Neutrophil (primary cell): ENCODE measurements at regions not wholly inside any gene's neighbourhood (a gene's known extent, or its start where the extent isn't known, plus 50 kb on each side); places are given as distances from the start of the nearest gene placed in this dataset.

ENCODE experiments used
- H3K27ac ChIP-seq: fragments of 200-600 bp; sonication (generic); 2 replicates; pipeline ENCODE4 v1.5.1; 2016; ENCODE audit warnings: mild to moderate bottlenecking, moderate library complexity
- H3K27me3 ChIP-seq: fragments of 200-600 bp; sonication (generic); 2 replicates; pipeline ENCODE4 v1.6.0; 2016; ENCODE audit warnings: mild to moderate bottlenecking
- H3K36me3 ChIP-seq: fragments of 200-600 bp; sonication (generic); 2 replicates; pipeline ENCODE4 v1.5.1; 2017
- H3K4me1 ChIP-seq, 2 experiments: fragments of 200-600 bp in 1 of 2; sonication (generic) in 1 of 2; 1 replicate in 1 of 2; 2 replicates in 1 of 2; pipeline versions ENCODE4 v1.5.1 to v1.6.1; 2013 to 2016; ENCODE audit warnings: low read depth in 1 of 2, low read length in 1 of 2, mild to moderate bottlenecking in 1 of 2, moderate library complexity in 1 of 2; ENCODE audit not compliant: control insufficient read depth in 1 of 2, insufficient read depth in 1 of 2
- H3K4me3 ChIP-seq, 2 experiments: fragments of 200-600 bp in 1 of 2; sonication (generic) in 1 of 2; 1 replicate in 1 of 2; 2 replicates in 1 of 2; pipeline ENCODE4 v1.5.1; 2013 to 2016; ENCODE audit warnings: low read depth in 1 of 2, low read length in 1 of 2, mild to moderate bottlenecking in 1 of 2, moderate library complexity in 1 of 2
- H3K9me3 ChIP-seq: fragments of 200-600 bp; sonication (generic); 2 replicates; pipeline ENCODE4 v1.5.1; 2016
- TF ChIP-seq, protein P1 (sequence below): fragments of 200-600 bp; sonication (generic); IDR thresholded peaks from 2 replicates; pipeline ENCODE4 v1.5.1; 2016; ENCODE audit warnings: antibody characterized with exemption

DNA sequence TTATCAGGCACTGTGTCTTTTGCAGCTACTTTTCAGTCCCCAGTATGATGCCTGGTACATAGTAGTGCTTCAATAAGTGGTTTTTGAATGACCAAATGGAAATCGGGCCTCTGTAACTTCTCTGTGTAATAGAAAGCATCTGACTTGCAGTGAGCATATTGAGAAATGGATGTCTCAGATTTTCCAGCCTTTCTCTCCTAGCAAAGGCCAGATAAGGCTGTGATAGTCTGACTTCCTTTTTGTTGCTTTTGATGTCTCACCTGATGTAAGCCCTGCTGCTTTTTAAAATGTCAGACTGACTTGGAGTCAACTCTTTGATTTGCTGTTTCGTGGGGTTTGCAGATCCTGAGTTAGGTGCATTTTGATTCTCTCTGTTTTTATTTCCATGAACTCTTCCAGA, 590.0 kb upstream of the ZNF608 start:
- Histone ChIP-seq H3K9me3 (no peaks in the 10 kb centered on the region), H3K36me3 (no peaks in the 10 kb centered on the region), H3K4me3 (no peak overlapping the region), H3K27me3 (no peaks in the 10 kb centered on the region), H3K27ac (no peak overlapping the region), H3K4me1 (no peaks in the 10 kb centered on the region)
- TF ChIP-seq, protein P1, sequence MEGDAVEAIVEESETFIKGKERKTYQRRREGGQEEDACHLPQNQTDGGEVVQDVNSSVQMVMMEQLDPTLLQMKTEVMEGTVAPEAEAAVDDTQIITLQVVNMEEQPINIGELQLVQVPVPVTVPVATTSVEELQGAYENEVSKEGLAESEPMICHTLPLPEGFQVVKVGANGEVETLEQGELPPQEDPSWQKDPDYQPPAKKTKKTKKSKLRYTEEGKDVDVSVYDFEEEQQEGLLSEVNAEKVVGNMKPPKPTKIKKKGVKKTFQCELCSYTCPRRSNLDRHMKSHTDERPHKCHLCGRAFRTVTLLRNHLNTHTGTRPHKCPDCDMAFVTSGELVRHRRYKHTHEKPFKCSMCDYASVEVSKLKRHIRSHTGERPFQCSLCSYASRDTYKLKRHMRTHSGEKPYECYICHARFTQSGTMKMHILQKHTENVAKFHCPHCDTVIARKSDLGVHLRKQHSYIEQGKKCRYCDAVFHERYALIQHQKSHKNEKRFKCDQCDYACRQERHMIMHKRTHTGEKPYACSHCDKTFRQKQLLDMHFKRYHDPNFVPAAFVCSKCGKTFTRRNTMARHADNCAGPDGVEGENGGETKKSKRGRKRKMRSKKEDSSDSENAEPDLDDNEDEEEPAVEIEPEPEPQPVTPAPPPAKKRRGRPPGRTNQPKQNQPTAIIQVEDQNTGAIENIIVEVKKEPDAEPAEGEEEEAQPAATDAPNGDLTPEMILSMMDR = no peak

DNA sequence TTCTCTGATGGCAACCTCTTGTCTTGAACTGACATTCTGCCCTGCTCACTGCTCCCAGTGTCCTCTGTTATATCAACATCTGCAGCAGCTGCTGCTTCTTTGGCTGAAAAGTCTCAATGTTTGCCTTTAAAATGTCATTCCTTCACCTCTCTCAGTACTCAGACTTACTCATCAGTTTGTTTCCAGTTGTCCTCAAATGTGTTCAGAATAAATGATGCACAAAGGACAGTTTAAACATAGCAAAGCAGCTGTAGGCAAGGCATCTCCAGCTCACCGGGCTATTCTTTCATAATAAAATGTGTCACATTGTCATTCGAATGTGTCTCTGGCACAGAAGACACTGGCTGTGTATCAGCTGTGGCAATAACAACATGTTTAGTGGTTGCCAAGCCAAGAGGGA, 590.9 kb upstream of the ZNF608 start:
- Histone ChIP-seq H3K4me1 (no peaks in the 10 kb centered on the region), H3K9me3 (no peaks in the 10 kb centered on the region), H3K36me3 (no peaks in the 10 kb centered on the region), H3K27me3 (no peaks in the 10 kb centered on the region), H3K4me3 (no peak overlapping the region), H3K27ac (no peak overlapping the region)
- TF ChIP-seq, protein P1 = no peak

DNA sequence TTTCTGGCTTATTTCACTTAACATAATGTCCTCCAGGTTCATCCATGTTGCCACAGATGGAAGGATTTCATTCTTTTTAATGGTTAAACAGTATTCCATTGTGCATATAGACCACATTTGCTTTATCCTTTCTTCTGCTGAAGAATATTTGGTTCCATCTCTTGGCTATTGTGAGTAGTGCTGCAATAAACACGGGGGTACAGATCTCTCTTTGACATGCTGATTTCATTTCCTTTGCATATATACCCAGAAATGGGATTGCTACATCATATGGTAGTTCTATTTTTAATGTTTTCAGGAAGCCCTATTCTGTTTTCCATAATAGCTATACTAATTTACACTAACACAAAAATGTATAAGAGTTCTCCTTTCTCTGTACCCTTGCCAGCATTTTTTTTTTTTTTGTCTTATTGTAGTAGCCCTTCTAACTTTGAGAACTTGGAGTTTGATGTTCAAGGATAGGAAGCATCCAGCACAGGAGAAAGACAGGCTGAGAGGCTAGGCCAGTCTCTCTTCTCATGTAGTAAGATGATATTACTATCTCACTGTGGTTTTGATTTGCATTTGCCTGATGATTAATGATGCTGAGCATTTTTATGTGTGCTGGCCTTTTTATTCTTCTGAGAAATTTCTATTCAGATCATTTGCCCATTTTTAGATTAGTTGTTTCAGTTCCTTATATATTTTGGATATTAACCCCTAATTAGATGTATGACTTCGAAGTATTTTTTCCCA, 592.2 kb upstream of the ZNF608 start:
- no peak overlapping the region for H3K4me3 ChIP-seq
- H3K9me3 ChIP-seq = no peaks in the 10 kb centered on the region
- no peaks in the 10 kb centered on the region for H3K4me1 ChIP-seq
- H3K27me3 ChIP-seq = no peaks in the 10 kb centered on the region
- H3K36me3 ChIP-seq = no peaks in the 10 kb centered on the region
- H3K27ac ChIP-seq = no peak overlapping the region
- TF ChIP-seq, protein P1 = no peak

DNA sequence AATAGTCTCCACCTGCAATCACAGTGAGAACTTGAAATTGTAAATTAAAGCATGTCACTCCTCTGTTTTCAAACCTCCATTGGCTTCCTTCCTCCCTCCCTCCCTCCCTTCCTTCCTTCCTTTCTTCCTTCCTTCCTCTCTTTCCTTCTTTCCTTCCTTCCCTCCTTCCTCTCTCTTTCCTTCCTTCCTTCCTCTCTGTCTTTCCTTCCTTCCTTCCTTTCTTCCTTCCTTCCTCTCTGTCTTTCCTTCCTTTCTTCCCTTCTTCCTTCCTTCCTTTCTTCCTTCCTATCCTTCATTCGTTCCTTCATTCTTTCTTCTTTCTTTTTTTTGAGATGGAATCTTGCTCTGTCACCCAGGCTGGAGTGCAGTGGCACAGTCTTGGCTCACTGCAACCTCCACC, 595.0 kb upstream of the ZNF608 start:
- no peaks in the 10 kb centered on the region for H3K27me3 ChIP-seq
- no peaks in the 10 kb centered on the region for H3K9me3 ChIP-seq
- no peaks in the 10 kb centered on the region for H3K4me1 ChIP-seq
- TF ChIP-seq, protein P1 = no peak
- no peak overlapping the region for H3K27ac ChIP-seq
- H3K36me3 ChIP-seq = no peaks in the 10 kb centered on the region
- H3K4me3 ChIP-seq = no peak overlapping the region

DNA sequence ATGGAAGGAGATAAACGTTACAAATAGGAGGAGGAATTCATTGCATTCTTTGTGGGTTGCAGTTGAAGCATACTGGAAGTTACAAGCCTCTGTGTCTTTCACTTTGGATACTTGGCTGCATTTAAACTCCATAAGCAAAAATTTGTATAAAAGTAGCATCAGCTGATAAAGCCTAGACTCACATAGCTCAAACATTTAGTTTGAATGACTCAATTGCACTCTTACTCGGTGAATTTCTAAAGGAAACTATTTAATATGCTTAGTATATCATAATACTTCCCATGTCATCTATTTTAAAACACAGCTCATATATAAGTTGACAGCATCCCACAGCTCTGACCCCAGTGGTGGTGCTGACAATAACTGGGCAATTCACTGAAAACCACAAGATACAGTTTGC, 596.6 kb upstream of the ZNF608 start:
- H3K36me3 ChIP-seq = no peaks in the 10 kb centered on the region
- no peaks in the 10 kb centered on the region for H3K4me1 ChIP-seq
- no peak overlapping the region for H3K27ac ChIP-seq
- H3K27me3 ChIP-seq = no peaks in the 10 kb centered on the region
- H3K4me3 ChIP-seq = no peak overlapping the region
- TF ChIP-seq, protein P1 = no peak
- H3K9me3 ChIP-seq = no peaks in the 10 kb centered on the region

DNA sequence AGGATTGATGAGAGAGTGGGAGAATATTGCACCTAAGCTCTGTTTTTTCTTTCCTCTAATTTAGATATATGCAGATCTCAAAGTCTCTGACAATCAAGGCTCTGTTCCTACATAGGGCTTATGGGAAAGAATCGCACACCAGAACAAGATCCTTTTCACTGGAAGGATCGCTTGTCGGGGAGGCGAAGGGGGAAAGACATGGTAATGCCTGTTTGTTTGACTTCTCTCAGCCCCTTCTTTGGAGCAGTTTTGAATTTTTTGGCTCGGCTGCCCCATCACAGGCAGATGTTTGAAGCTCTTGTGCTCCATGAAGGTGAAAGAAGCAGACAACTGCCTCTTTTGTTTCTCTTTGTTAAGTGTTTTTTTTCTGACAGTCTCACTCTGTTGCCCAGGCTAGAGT, 599.9 kb upstream of the ZNF608 start:
- Histone ChIP-seq H3K27me3 (no peaks in the 10 kb centered on the region), H3K4me1 (no peaks in the 10 kb centered on the region), H3K27ac (no peak overlapping the region), H3K4me3 (no peak overlapping the region), H3K9me3 (no peaks in the 10 kb centered on the region), H3K36me3 (no peaks in the 10 kb centered on the region)
- TF ChIP-seq, protein P1 = no peak
